NB4 (cell line): ENCODE measurements at regions not wholly inside any gene's neighbourhood (a gene's known extent, or its start where the extent isn't known, plus 50 kb on each side); places are given as distances from the start of the nearest gene placed in this dataset.
"Not testable (repeated sequence)": the region's sequence is repeated elsewhere in the genome, so short reads cannot be mapped to it uniquely, and the experiment has no call there.

ENCODE experiments used
- DNase-seq: peaks from one replicate; pipeline ENCODE4 v3.0.0; 2010; ENCODE audit warnings: low read depth
- H3K4me3 ChIP-seq: one replicate; pipeline ENCODE4 v1.5.1; 2011; ENCODE audit warnings: mild to moderate bottlenecking, low read depth, low read length, moderate library complexity
- CTCF ChIP-seq: IDR thresholded peaks from one replicate; pipeline ENCODE4 v1.5.1; 2012; ENCODE audit warnings: low read depth, low read length
- MAX ChIP-seq: IDR thresholded peaks from 2 replicates; pipeline ENCODE4 v1.6.1; 2011; ENCODE audit warnings: low read depth, low read length
- MYC ChIP-seq: IDR thresholded peaks from 2 replicates; pipeline ENCODE4 v1.6.1; 2011; ENCODE audit warnings: low read depth, low read length
- POLR2A ChIP-seq: IDR thresholded peaks from 2 replicates; pipeline ENCODE4 v1.6.1; 2011; ENCODE audit warnings: mild to moderate bottlenecking; ENCODE audit not compliant: insufficient read length; ENCODE audit errors: extremely low read depth

- not testable (repeated sequence) for DNase-seq, H3K4me3 ChIP-seq
Observed at GRCh38 chr14:34381304-34381703, 80.7 kb downstream of the SPTSSA start.

GRCh38 chr14:34380471-34380845 is 81.6 kb downstream of the SPTSSA start:
- TF ChIP-seq POLR2A: no peak
- DNase-seq: no peak
- no peak overlapping the region for H3K4me3 ChIP-seq

GRCh38 chr14:34379816-34380470 is 82.1 kb downstream of the SPTSSA start:
- no peak for TF ChIP-seq MAX
- no peak for TF ChIP-seq MYC
- TF ChIP-seq CTCF: no peak
- no peak for TF ChIP-seq POLR2A
- DNase-seq: no peak
- no peak overlapping the region for H3K4me3 ChIP-seq

- no peak overlapping the region for H3K4me3 ChIP-seq
- TF ChIP-seq MYC (no peak), CTCF (no peak)
- DNase-seq: no peak
Observed at GRCh38 chr14:34376649-34377267, 85.3 kb downstream of the SPTSSA start.

- DNase-seq: no peak
- TF ChIP-seq POLR2A (no peak), MYC (no peak), CTCF (no peak), MAX (no peak)
- H3K4me3 ChIP-seq: no peak overlapping the region
Observed at GRCh38 chr14:34374998-34375740, 86.9 kb downstream of the SPTSSA start.

GRCh38 chr14:34373191-34373590 is 88.8 kb downstream of the SPTSSA start:
- no peak overlapping the region for H3K4me3 ChIP-seq
- DNase-seq: no peak
- TF ChIP-seq CTCF: no peak
- TF ChIP-seq MYC: no peak

- no peak overlapping the region for H3K4me3 ChIP-seq
- no peak for DNase-seq
- TF ChIP-seq CTCF (no peak), POLR2A (no peak), MYC (no peak), MAX (no peak)
Observed at GRCh38 chr14:34372786-34373185, 89.3 kb downstream of the SPTSSA start.
